H9 (cell line): ENCODE measurements at regions not wholly inside any gene's neighbourhood (a gene's known extent, or its start where the extent isn't known, plus 50 kb on each side); places are given as distances from the start of the nearest gene placed in this dataset.

Source experiments
- DNase-seq: peaks from one replicate; pipeline ENCODE4 v3.0.0-alpha.2; 2017
- H2AFZ ChIP-seq: one replicate; pipeline ENCODE4 v1.6.1; 2013; ENCODE audit warnings: mild to moderate bottlenecking, low read length, control low read depth, moderate library complexity
- H2AK5ac ChIP-seq: 2 replicates; pipeline ENCODE4 v1.6.1; 2013; ENCODE audit warnings: low read length, control low read depth, mixed read lengths; ENCODE audit not compliant: insufficient read length
- H2BK120ac ChIP-seq: one replicate; pipeline ENCODE4 v1.6.1; 2013; ENCODE audit warnings: low read depth, mild to moderate bottlenecking, low read length, control low read depth, inconsistent platforms; ENCODE audit not compliant: poor library complexity, severe bottlenecking
- H2BK12ac ChIP-seq: 2 replicates; pipeline ENCODE4 v1.6.1; 2013; ENCODE audit warnings: low read length, control low read depth, mixed read lengths, low read depth; ENCODE audit not compliant: insufficient read length
- H2BK15ac ChIP-seq: 2 replicates; pipeline ENCODE4 v1.6.1; 2013; ENCODE audit warnings: low read depth, low read length, control low read depth
- H2BK20ac ChIP-seq: one replicate; pipeline ENCODE4 v1.6.1; 2013; ENCODE audit warnings: low read depth, mild to moderate bottlenecking, low read length, control low read depth, inconsistent platforms; ENCODE audit not compliant: poor library complexity, severe bottlenecking
- H2BK5ac ChIP-seq: 2 replicates; pipeline ENCODE4 v1.6.1; 2013; ENCODE audit warnings: low read length, control low read depth, mixed read lengths; ENCODE audit not compliant: insufficient read length
- H3K14ac ChIP-seq: 2 replicates; pipeline ENCODE4 v1.6.1; 2013; ENCODE audit warnings: low read length, control low read depth; ENCODE audit not compliant: insufficient read depth
- H3K18ac ChIP-seq: 2 replicates; pipeline ENCODE4 v1.6.1; 2013; ENCODE audit warnings: low read depth, mild to moderate bottlenecking, mixed read lengths, low read length, control low read depth; ENCODE audit not compliant: insufficient read length
- H3K23ac ChIP-seq: 2 replicates; pipeline ENCODE4 v1.6.1; 2013; ENCODE audit warnings: low read length, control low read depth, mixed read lengths, low read depth; ENCODE audit not compliant: insufficient read length
- H3K23me2 ChIP-seq: 2 replicates; pipeline ENCODE4 v1.6.1; 2013; ENCODE audit warnings: low read depth, mild to moderate bottlenecking, mixed read lengths, low read length, control low read depth; ENCODE audit not compliant: insufficient read length, poor library complexity, severe bottlenecking
- H3K27ac ChIP-seq: 2 replicates; pipeline ENCODE4 v1.5.1; 2013; ENCODE audit warnings: low read length, control low read depth, mixed read lengths, low read depth; ENCODE audit not compliant: insufficient read length
- H3K27me3 ChIP-seq: 2 replicates; pipeline ENCODE4 v1.6.1; 2013; ENCODE audit warnings: low read length, control low read depth, inconsistent platforms; ENCODE audit not compliant: insufficient read depth
- H3K4ac ChIP-seq: 2 replicates; pipeline ENCODE4 v1.6.1; 2013; ENCODE audit warnings: low read depth, mild to moderate bottlenecking, control low read depth, inconsistent platforms, low read length, moderate library complexity
- H3K4me1 ChIP-seq: 2 replicates; pipeline ENCODE4 v1.6.1; 2013; ENCODE audit warnings: low read length, control low read depth, inconsistent platforms; ENCODE audit not compliant: insufficient read depth
- H3K4me2 ChIP-seq: 2 replicates; pipeline ENCODE4 v1.6.1; 2013; ENCODE audit warnings: low read length, control low read depth, mixed read lengths; ENCODE audit not compliant: insufficient read length, insufficient read depth
- H3K56ac ChIP-seq: 2 replicates; pipeline ENCODE4 v1.6.1; 2013; ENCODE audit warnings: low read depth, mild to moderate bottlenecking, mixed read lengths, low read length, control low read depth; ENCODE audit not compliant: insufficient read length
- H3K79me1 ChIP-seq: 2 replicates; pipeline ENCODE4 v1.6.1; 2013; ENCODE audit warnings: low read depth, mild to moderate bottlenecking, moderate library complexity, low read length, control low read depth, inconsistent platforms; ENCODE audit not compliant: insufficient read depth, poor library complexity, severe bottlenecking
- H3K79me2 ChIP-seq: 2 replicates; pipeline ENCODE4 v1.6.1; 2013; ENCODE audit warnings: low read length, control low read depth, inconsistent platforms; ENCODE audit not compliant: insufficient read depth
- H3K9ac ChIP-seq: 2 replicates; pipeline ENCODE4 v1.6.1; 2013; ENCODE audit warnings: low read length, control low read depth, mixed read lengths; ENCODE audit not compliant: insufficient read length; ENCODE audit errors: extremely low read depth
- H3K9me3 ChIP-seq: one replicate; pipeline ENCODE4 v1.6.1; 2013; ENCODE audit warnings: low read depth, low read length, inconsistent platforms; ENCODE audit not compliant: control insufficient read depth
- H3T11ph ChIP-seq: one replicate; pipeline ENCODE4 v1.6.1; 2013; ENCODE audit warnings: mild to moderate bottlenecking, low read length, control low read depth, inconsistent platforms
- H4K20me1 ChIP-seq: one replicate; pipeline ENCODE4 v1.6.1; 2013; ENCODE audit not compliant: control insufficient read depth, insufficient read length, insufficient read depth
- H4K5ac ChIP-seq: 2 replicates; pipeline ENCODE4 v1.6.1; 2013; ENCODE audit warnings: low read depth, mild to moderate bottlenecking, mixed read lengths, low read length, control low read depth; ENCODE audit not compliant: insufficient read length
- H4K8ac ChIP-seq: replicated peaks from 2 replicates; pipeline ENCODE4 v1.6.1; 2013; ENCODE audit warnings: low read length, control low read depth, mixed read lengths, low read depth; ENCODE audit not compliant: insufficient read length
- H4K91ac ChIP-seq: 2 replicates; pipeline ENCODE4 v1.6.1; 2013; ENCODE audit warnings: low read depth, mild to moderate bottlenecking, moderate library complexity, mixed read lengths, low read length, control low read depth; ENCODE audit not compliant: insufficient read length
- H3K27ac Mint-ChIP-seq, 3 experiments: 2 replicates in 2 of 3; 3 replicates in 1 of 3; pipeline ENCODE4 v1.8.0; 2020 to 2021; ENCODE audit warnings: mixed read lengths in 3 of 3, mild to moderate bottlenecking in 1 of 3, moderate library complexity in 1 of 3
- H3K27me3 Mint-ChIP-seq: 2 replicates; pipeline ENCODE4 v1.8.0; 2021; ENCODE audit warnings: low read depth, mild to moderate bottlenecking, moderate library complexity, mixed read lengths
- H3K36me3 Mint-ChIP-seq, 3 experiments: 2 replicates in 2 of 3; 3 replicates in 1 of 3; pipeline ENCODE4 v1.8.0; 2020 to 2021; ENCODE audit warnings: low read depth in 3 of 3, mixed read lengths in 3 of 3; ENCODE audit not compliant: insufficient read depth in 1 of 3
- H3K4me1 Mint-ChIP-seq, 2 experiments: 2 replicates each; pipeline ENCODE4 v1.8.0; 2020; ENCODE audit warnings: mixed read lengths in 2 of 2
- H3K4me3 Mint-ChIP-seq, 2 experiments: 2 replicates in 1 of 2; 3 replicates in 1 of 2; pipeline ENCODE4 v1.8.0; 2020 to 2021; ENCODE audit warnings: mild to moderate bottlenecking in 2 of 2, mixed read lengths in 2 of 2, moderate library complexity in 1 of 2
- H3K9me3 Mint-ChIP-seq, 2 experiments: 2 replicates in 1 of 2; 3 replicates in 1 of 2; pipeline ENCODE4 v1.8.0; 2020; ENCODE audit warnings: mild to moderate bottlenecking in 2 of 2, mixed read lengths in 2 of 2, moderate library complexity in 1 of 2
- WGBS: extraction: QIAGEN DNeasy Blood & Tissue Kit; methylation state at CpG from one replicate; pipeline ENCODE4 v1.1.7; 2013; ENCODE audit warnings: missing lambda C conversion rate, low lambda C conversion rate, mixed read lengths; ENCODE audit not compliant: insufficient read length; ENCODE audit errors: extremely low coverage; 5-methylcytosine and 5-hydroxymethylcytosine counted together
- TF ChIP-seq, protein P1 (sequence below): fragments of 200-600 bp; sonication (generic); conservative IDR thresholded peaks from 3 replicates; pipeline ENCODE4 v1.8.0; 2021; ENCODE audit warnings: antibody characterized with exemption, mild to moderate bottlenecking

DNA sequence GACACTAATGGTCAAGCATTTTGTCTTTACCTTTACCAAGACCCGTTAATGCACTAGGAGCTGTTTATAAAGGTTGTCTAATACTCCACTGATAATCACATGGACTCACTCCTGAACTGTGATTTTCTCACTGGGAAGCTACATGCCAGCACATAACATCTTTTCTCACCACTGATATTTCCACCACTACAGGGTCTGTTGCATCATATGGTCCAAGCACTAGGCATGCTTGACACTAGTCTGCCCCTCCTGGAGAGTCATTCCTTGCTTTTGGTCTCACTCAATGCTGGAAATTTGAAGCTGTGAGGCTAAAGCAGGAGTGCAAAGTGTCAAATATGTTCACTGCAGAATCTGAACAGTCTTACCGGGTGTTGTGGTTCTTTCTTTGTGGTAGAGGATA, 1576.8 kb downstream of the CDH8 start:
- Mint-ChIP-seq H3K27ac (no peak overlapping the region), H3K4me3 (no peak overlapping the region), H3K36me3 (no peaks in the 10 kb centered on the region), H3K27me3 (no peaks in the 10 kb centered on the region), H3K4me1 (no peaks in the 10 kb centered on the region), H3K9me3 (peaks cover 3 to 4% of the 10 kb centered on the region in 2 experiments; a peak in 3 of 5 replicates)
- Histone ChIP-seq H2BK15ac (no peak overlapping the region), H2AK5ac (no peak overlapping the region), H3K23ac (no peak overlapping the region), H3K18ac (no peak overlapping the region), H3K23me2 (no peaks in the 10 kb centered on the region), H3K9me3 (no peaks in the 10 kb centered on the region), H3K4me1 (no peaks in the 10 kb centered on the region), H3K27ac (no peak overlapping the region), H3K9ac (no peak overlapping the region), H2BK5ac (no peak overlapping the region), H4K91ac (no peak overlapping the region), H4K5ac (no peak overlapping the region), H3K4ac (no peak overlapping the region), H3K14ac (no peak overlapping the region), H4K8ac (no peak overlapping the region), H3K56ac (no peak overlapping the region), H2AFZ (no peak overlapping the region), H2BK120ac (no peak overlapping the region), H3K79me1 (no peaks in the 10 kb centered on the region), H3K79me2 (no peaks in the 10 kb centered on the region), H3T11ph (no peak overlapping the region), H3K27me3 (no peaks in the 10 kb centered on the region), H3K4me2 (no peak overlapping the region), H2BK12ac (no peak overlapping the region), H2BK20ac (no peak overlapping the region), H4K20me1 (no peaks in the 10 kb centered on the region)
- no peak for DNase-seq
- WGBS = no CpG with 5 or more reads among the region's 2 CpGs
- TF ChIP-seq, protein P1, sequence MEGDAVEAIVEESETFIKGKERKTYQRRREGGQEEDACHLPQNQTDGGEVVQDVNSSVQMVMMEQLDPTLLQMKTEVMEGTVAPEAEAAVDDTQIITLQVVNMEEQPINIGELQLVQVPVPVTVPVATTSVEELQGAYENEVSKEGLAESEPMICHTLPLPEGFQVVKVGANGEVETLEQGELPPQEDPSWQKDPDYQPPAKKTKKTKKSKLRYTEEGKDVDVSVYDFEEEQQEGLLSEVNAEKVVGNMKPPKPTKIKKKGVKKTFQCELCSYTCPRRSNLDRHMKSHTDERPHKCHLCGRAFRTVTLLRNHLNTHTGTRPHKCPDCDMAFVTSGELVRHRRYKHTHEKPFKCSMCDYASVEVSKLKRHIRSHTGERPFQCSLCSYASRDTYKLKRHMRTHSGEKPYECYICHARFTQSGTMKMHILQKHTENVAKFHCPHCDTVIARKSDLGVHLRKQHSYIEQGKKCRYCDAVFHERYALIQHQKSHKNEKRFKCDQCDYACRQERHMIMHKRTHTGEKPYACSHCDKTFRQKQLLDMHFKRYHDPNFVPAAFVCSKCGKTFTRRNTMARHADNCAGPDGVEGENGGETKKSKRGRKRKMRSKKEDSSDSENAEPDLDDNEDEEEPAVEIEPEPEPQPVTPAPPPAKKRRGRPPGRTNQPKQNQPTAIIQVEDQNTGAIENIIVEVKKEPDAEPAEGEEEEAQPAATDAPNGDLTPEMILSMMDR = no peak
